ENCODE measurements at regions not wholly inside any gene's neighbourhood (a gene's known extent, or its start where the extent isn't known, plus 50 kb on each side); places are given as distances from the start of the nearest gene placed in this dataset.

DNA sequence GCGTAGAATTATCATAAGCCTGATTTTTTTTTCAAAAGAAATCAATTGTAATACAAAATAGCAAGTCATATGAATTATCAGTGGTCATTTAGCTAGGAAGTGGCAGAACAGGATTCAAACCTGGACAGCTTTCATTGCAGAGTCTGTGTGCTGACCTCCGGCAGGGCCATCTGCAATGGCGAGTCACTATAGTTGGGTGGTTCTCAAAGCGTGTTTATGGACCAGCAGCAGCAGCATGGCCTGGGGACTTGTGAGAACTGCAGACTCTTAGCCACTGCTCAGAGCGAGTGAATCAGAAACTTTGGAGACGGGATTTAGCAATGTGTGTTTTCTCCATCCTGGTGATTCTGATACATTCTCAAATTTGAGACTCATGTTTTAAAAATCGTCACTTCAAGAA is 202.3 kb upstream of the SUCLG2 start:
- Histone ChIP-seq H3K36me3 (ENCODE audit: insufficient read depth, low read length, poor library complexity, severe bottlenecking) (no peaks in the 10 kb centered on the region), H3K27ac (ENCODE audit: low read depth, low read length, poor library complexity, severe bottlenecking) (no peak overlapping the region), H3K9me3 (ENCODE audit: low read depth, low read length, poor library complexity, severe bottlenecking) (no peaks in the 10 kb centered on the region), H3K4me1 (ENCODE audit: insufficient read depth, low read length, poor library complexity, severe bottlenecking) (no peaks in the 10 kb centered on the region), H3K27me3 (replicated peaks; ENCODE audit: insufficient read depth, low read depth, low read length, poor library complexity) (no peaks in the 10 kb centered on the region), H3K4me3 (ENCODE audit: low read depth, low read length, poor library complexity, severe bottlenecking) (no peak overlapping the region)
- intact Hi-C loops (cut with micrococcal nuclease; ENCODE audit: unreplicated experiment) = no loop called here
- CTCF ChIA-PET = no interaction called here
- TF ChIP-seq, protein P1, sequence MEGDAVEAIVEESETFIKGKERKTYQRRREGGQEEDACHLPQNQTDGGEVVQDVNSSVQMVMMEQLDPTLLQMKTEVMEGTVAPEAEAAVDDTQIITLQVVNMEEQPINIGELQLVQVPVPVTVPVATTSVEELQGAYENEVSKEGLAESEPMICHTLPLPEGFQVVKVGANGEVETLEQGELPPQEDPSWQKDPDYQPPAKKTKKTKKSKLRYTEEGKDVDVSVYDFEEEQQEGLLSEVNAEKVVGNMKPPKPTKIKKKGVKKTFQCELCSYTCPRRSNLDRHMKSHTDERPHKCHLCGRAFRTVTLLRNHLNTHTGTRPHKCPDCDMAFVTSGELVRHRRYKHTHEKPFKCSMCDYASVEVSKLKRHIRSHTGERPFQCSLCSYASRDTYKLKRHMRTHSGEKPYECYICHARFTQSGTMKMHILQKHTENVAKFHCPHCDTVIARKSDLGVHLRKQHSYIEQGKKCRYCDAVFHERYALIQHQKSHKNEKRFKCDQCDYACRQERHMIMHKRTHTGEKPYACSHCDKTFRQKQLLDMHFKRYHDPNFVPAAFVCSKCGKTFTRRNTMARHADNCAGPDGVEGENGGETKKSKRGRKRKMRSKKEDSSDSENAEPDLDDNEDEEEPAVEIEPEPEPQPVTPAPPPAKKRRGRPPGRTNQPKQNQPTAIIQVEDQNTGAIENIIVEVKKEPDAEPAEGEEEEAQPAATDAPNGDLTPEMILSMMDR (conservative IDR thresholded peaks at IDR 0.05; ENCODE audit: low read depth, low read length) = no peak
- no peak for TF ChIP-seq EZH2 (IDR thresholded peaks at IDR 0.05; ENCODE audit: borderline replicate concordance, low read depth, low read length, poor library complexity, severe bottlenecking)
- no peak for DNase-seq (ENCODE audit: low spot score)
- no TSS peak for BruUV-seq (replicated peaks)
- POLR2A ChIA-PET (ENCODE audit: low non-redundant PET) = no interaction called here

DNA sequence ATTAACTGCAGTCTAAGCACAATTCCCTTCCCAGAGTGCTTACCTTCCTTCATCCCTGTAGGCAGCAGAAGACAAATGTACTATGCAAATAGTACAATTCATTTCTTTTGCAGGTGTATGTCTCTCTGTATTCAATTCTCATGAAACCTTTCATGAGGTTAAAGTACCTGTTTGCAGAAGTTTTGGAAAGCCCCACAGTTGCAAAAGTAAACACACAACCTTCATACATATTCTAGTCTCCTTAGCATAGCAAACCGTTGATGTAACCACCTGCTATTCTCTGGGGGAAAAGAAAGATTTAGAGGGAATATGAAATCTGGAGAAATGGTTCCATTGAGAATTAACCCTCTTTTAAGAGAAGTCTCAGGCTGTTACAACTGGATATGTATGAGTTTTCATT is 200.3 kb upstream of the SUCLG2 start:
- no peak for DNase-seq (ENCODE audit: low spot score)
- H3K27me3 ChIP-seq (replicated peaks; ENCODE audit: insufficient read depth, low read depth, low read length, poor library complexity) = no peaks in the 10 kb centered on the region
- ChIA-PET CTCF (no interaction called here), POLR2A (ENCODE audit: low non-redundant PET) (no interaction called here)
- no peaks in the 10 kb centered on the region for H3K36me3 ChIP-seq (ENCODE audit: insufficient read depth, low read length, poor library complexity, severe bottlenecking)
- no peaks in the 10 kb centered on the region for H3K4me1 ChIP-seq (ENCODE audit: insufficient read depth, low read length, poor library complexity, severe bottlenecking)
- no peak overlapping the region for H3K27ac ChIP-seq (ENCODE audit: low read depth, low read length, poor library complexity, severe bottlenecking)
- intact Hi-C loops (cut with micrococcal nuclease; ENCODE audit: unreplicated experiment) = no loop called here
- H3K9me3 ChIP-seq (ENCODE audit: low read depth, low read length, poor library complexity, severe bottlenecking) = no peaks in the 10 kb centered on the region
- no TSS peak for BruUV-seq (replicated peaks)
- H3K4me3 ChIP-seq (ENCODE audit: low read depth, low read length, poor library complexity, severe bottlenecking) = no peak overlapping the region
- TF ChIP-seq, protein P1 (conservative IDR thresholded peaks at IDR 0.05; ENCODE audit: low read depth, low read length) = no peak
- TF ChIP-seq EZH2 (IDR thresholded peaks at IDR 0.05; ENCODE audit: borderline replicate concordance, low read depth, low read length, poor library complexity, severe bottlenecking) = no peak

DNA sequence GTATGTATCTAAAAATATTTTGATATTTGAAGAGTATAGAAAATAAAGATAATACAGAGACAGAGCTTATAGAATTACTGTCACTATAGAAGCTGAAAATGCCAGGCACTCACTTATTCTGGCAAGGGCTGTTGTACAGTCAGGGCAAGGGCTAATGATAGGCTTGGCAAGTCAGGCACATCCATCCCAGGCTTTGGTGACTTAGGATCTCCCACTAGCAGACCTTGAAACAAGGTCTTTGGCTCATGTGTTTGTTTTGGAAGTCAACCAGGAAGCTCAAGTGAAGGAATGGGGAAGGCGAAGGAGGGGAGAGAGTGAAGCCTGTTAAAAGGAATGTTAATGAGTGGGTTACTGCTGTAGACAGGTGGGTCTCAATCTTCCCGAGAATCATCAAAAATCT is 199.1 kb upstream of the SUCLG2 start:
- POLR2A ChIA-PET (ENCODE audit: low non-redundant PET) = no interaction called here
- H3K9me3 ChIP-seq (ENCODE audit: low read depth, low read length, poor library complexity, severe bottlenecking) = no peaks in the 10 kb centered on the region
- CTCF ChIA-PET = no interaction called here
- intact Hi-C loops (cut with micrococcal nuclease; ENCODE audit: unreplicated experiment) = no loop called here
- H3K27ac ChIP-seq (ENCODE audit: low read depth, low read length, poor library complexity, severe bottlenecking) = no peak overlapping the region
- TF ChIP-seq, protein P1 (conservative IDR thresholded peaks at IDR 0.05; ENCODE audit: low read depth, low read length) = no peak
- no peak for TF ChIP-seq EZH2 (IDR thresholded peaks at IDR 0.05; ENCODE audit: borderline replicate concordance, low read depth, low read length, poor library complexity, severe bottlenecking)
- no peak for DNase-seq (ENCODE audit: low spot score)
- no peaks in the 10 kb centered on the region for H3K4me1 ChIP-seq (ENCODE audit: insufficient read depth, low read length, poor library complexity, severe bottlenecking)
- no TSS peak for BruUV-seq (replicated peaks)
- no peaks in the 10 kb centered on the region for H3K36me3 ChIP-seq (ENCODE audit: insufficient read depth, low read length, poor library complexity, severe bottlenecking)
- no peak overlapping the region for H3K4me3 ChIP-seq (ENCODE audit: low read depth, low read length, poor library complexity, severe bottlenecking)
- no peaks in the 10 kb centered on the region for H3K27me3 ChIP-seq (replicated peaks; ENCODE audit: insufficient read depth, low read depth, low read length, poor library complexity)
